H1 (cell line): ENCODE measurements at regions not wholly inside any gene's neighbourhood (a gene's known extent, or its start where the extent isn't known, plus 50 kb on each side); places are given as distances from the start of the nearest gene placed in this dataset.

Experiments
- CTCF ChIA-PET: fragments of 300-600 bp; sonication (Branson Sonifier 250); formaldehyde crosslinking; loops from one replicate; lab custom pipeline; 2021; ENCODE audit not compliant: partially characterized antibody; lab: Charles Lee
- POLR2A ChIA-PET: fragments of 300-600 bp; sonication (Branson Sonifier 250); formaldehyde crosslinking; loops from one replicate; lab custom pipeline; 2021; ENCODE audit warnings: inconsistent platforms; ENCODE audit not compliant: partially characterized antibody; lab: Charles Lee
- DNase-seq, 2 experiments: peaks; one replicate each; pipeline versions ENCODE4 v3.0.0 to v3.0.0-alpha.2; 2010 to 2022; ENCODE audit warnings: low spot score in 2 of 2, low read depth in 1 of 2, mixed read lengths in 1 of 2
- FAIRE-seq: peaks from 2 replicates; lab custom pipeline; 2011; peaks lifted over from hg19 to GRCh38; lab: Jason Lieb, UNC
- H2AFZ ChIP-seq: 2 replicates; pipeline ENCODE4 v1.8.1; 2012; ENCODE audit warnings: low read length, inconsistent platforms
- H2AK5ac ChIP-seq: 2 replicates; pipeline ENCODE4 v1.6.1; 2013; ENCODE audit warnings: low read depth, low read length
- H2BK120ac ChIP-seq: replicated peaks from 2 replicates; pipeline ENCODE3; 2013; ENCODE audit warnings: low read depth, low read length, inconsistent platforms
- H2BK12ac ChIP-seq: 2 replicates; pipeline ENCODE4 v1.6.1; 2013; ENCODE audit warnings: low read depth, low read length
- H2BK15ac ChIP-seq: 2 replicates; pipeline ENCODE4 v1.6.1; 2013; ENCODE audit warnings: low read length
- H2BK20ac ChIP-seq: 2 replicates; pipeline ENCODE4 v1.6.1; 2013; ENCODE audit warnings: low read length
- H2BK5ac ChIP-seq: 2 replicates; pipeline ENCODE4 v1.6.1; 2013; ENCODE audit warnings: low read depth, low read length
- H3K14ac ChIP-seq: 2 replicates; pipeline ENCODE4 v1.6.1; 2013; ENCODE audit warnings: inconsistent platforms; ENCODE audit not compliant: insufficient read length
- H3K18ac ChIP-seq: 2 replicates; pipeline ENCODE4 v1.6.1; 2013; ENCODE audit warnings: low read length; ENCODE audit errors: extremely low read depth
- H3K23ac ChIP-seq: 2 replicates; pipeline ENCODE4 v1.6.1; 2013; ENCODE audit warnings: inconsistent platforms; ENCODE audit not compliant: insufficient read length
- H3K23me2 ChIP-seq: 2 replicates; pipeline ENCODE4 v1.6.1; 2013; ENCODE audit warnings: low read depth, low read length
- H3K27ac ChIP-seq: 2 replicates; pipeline ENCODE4 v1.6.1; 2011; ENCODE audit warnings: low read depth, low read length, inconsistent platforms
- H3K27me3 ChIP-seq, 4 experiments: replicated peaks in 1 of 4; 1 replicate in 1 of 4; 2 replicates in 3 of 4; pipeline versions ENCODE4 v1.6.1 to v1.8.1; 2011 to 2013; ENCODE audit warnings: low read length in 3 of 4, mild to moderate bottlenecking in 3 of 4, inconsistent platforms in 2 of 4, mixed read lengths in 2 of 4, moderate library complexity in 1 of 4; ENCODE audit not compliant: control insufficient read depth in 3 of 4, insufficient read depth in 3 of 4; ENCODE audit errors: extremely low read depth in 1 of 4
- H3K36me3 ChIP-seq, 4 experiments: 2 replicates each; pipeline versions ENCODE4 v1.6.1 to v1.8.1; 2011 to 2013; ENCODE audit warnings: mild to moderate bottlenecking in 4 of 4, low read length in 3 of 4, moderate library complexity in 2 of 4, control low read depth in 1 of 4, inconsistent platforms in 1 of 4; ENCODE audit not compliant: insufficient read depth in 4 of 4, control insufficient read depth in 2 of 4
- H3K4ac ChIP-seq: replicated peaks from 2 replicates; pipeline ENCODE3; 2013; ENCODE audit warnings: low read length, low read depth, mixed read lengths, inconsistent platforms; ENCODE audit not compliant: insufficient read length
- H3K4me1 ChIP-seq, 4 experiments: replicated peaks in 1 of 4; 1 replicate in 1 of 4; 2 replicates in 3 of 4; pipeline versions ENCODE4 v1.6.1 to v1.8.1; 2011 to 2013; ENCODE audit warnings: low read length in 3 of 4, inconsistent platforms in 2 of 4, mixed read lengths in 1 of 4; ENCODE audit not compliant: insufficient read depth in 4 of 4, control insufficient read depth in 3 of 4
- H3K4me2 ChIP-seq, 2 experiments: 2 replicates each; pipeline versions ENCODE4 v1.6.1 to v1.8.1; 2011 to 2013; ENCODE audit warnings: low read depth in 2 of 2, low read length in 2 of 2, control low read depth in 1 of 2, inconsistent platforms in 1 of 2, mild to moderate bottlenecking in 1 of 2; ENCODE audit not compliant: insufficient read depth in 1 of 2
- H3K4me3 ChIP-seq, 4 experiments: fragments of 200-600, 300-600 bp in 1 of 4; sonication (generic), shearing (Covaris generic), sonication (Bioruptor Twin) in 1 of 4; 2 replicates each; pipeline versions ENCODE4 v1.5.1 to v1.8.1; 2011 to 2016; ENCODE audit warnings: low read length in 4 of 4, low read depth in 3 of 4, control low read depth in 2 of 4, inconsistent platforms in 2 of 4, mild to moderate bottlenecking in 2 of 4, mixed read lengths in 1 of 4, moderate library complexity in 1 of 4; ENCODE audit not compliant: insufficient read depth in 2 of 4; ENCODE audit errors: extremely low read depth in 1 of 4
- H3K56ac ChIP-seq: replicated peaks from 2 replicates; pipeline ENCODE3; 2013; ENCODE audit warnings: low read depth, mild to moderate bottlenecking, mixed read lengths, low read length, inconsistent platforms; ENCODE audit not compliant: insufficient read length
- H3K79me1 ChIP-seq: 2 replicates; pipeline ENCODE4 v1.6.1; 2013; ENCODE audit warnings: low read depth, low read length, control low read depth
- H3K79me2 ChIP-seq, 2 experiments: 2 replicates each; pipeline versions ENCODE4 v1.6.1 to v1.8.1; 2012 to 2013; ENCODE audit warnings: low read length in 2 of 2, mild to moderate bottlenecking in 2 of 2, inconsistent platforms in 1 of 2; ENCODE audit not compliant: insufficient read depth in 2 of 2, control insufficient read depth in 1 of 2
- H3K9ac ChIP-seq, 4 experiments: replicated peaks in 1 of 4; 1 replicate in 1 of 4; 2 replicates in 3 of 4; pipeline versions ENCODE4 v1.6.1 to v1.8.1; 2011 to 2013; ENCODE audit warnings: low read depth in 3 of 4, low read length in 3 of 4, control low read depth in 2 of 4, mild to moderate bottlenecking in 2 of 4, moderate library complexity in 2 of 4, inconsistent platforms in 1 of 4; ENCODE audit errors: extremely low read depth in 1 of 4
- H3K9me3 ChIP-seq, 2 experiments: 2 replicates each; pipeline versions ENCODE4 v1.6.1 to v1.8.1; 2012 to 2013; ENCODE audit warnings: mild to moderate bottlenecking in 2 of 2, moderate library complexity in 2 of 2, control low read depth in 1 of 2, inconsistent platforms in 1 of 2, low read depth in 1 of 2, low read length in 1 of 2, mixed read lengths in 1 of 2; ENCODE audit not compliant: insufficient read depth in 2 of 2
- H4K20me1 ChIP-seq, 2 experiments: replicated peaks in 1 of 2; 2 replicates each; pipeline versions ENCODE3 to v1.8.1; 2011 to 2013; ENCODE audit warnings: inconsistent platforms in 2 of 2, low read length in 2 of 2, mild to moderate bottlenecking in 1 of 2; ENCODE audit not compliant: insufficient read depth in 2 of 2, control insufficient read depth in 1 of 2
- H4K5ac ChIP-seq: 2 replicates; pipeline ENCODE4 v1.6.1; 2013; ENCODE audit warnings: low read length, low read depth, mixed read lengths, inconsistent platforms; ENCODE audit not compliant: insufficient read length
- H4K8ac ChIP-seq: 2 replicates; pipeline ENCODE4 v1.8.0; 2013; ENCODE audit warnings: mild to moderate bottlenecking, moderate library complexity, low read length, inconsistent platforms; ENCODE audit not compliant: insufficient read depth; ENCODE audit errors: extremely low read depth
- H4K91ac ChIP-seq: replicated peaks from 2 replicates; pipeline ENCODE3; 2013; ENCODE audit warnings: low read length, mixed read lengths, inconsistent platforms; ENCODE audit not compliant: insufficient read length
- BACH1 ChIP-seq: IDR thresholded peaks from 2 replicates; pipeline ENCODE4 v1.6.1; 2012; ENCODE audit warnings: low read length, improper control_type of control experiment
- EZH2 ChIP-seq: fragments of 200-600 bp; sonication (generic); IDR thresholded peaks from 2 replicates; pipeline ENCODE4 v1.7.1; 2012; ENCODE audit warnings: low read depth, mild to moderate bottlenecking, moderate library complexity, low read length, inconsistent platforms; ENCODE audit not compliant: severe bottlenecking
- FOSL1 ChIP-seq: IDR thresholded peaks from 2 replicates; pipeline ENCODE4 v1.6.1; 2011; ENCODE audit warnings: mild to moderate bottlenecking, low read depth, low read length, moderate library complexity; ENCODE audit not compliant: insufficient read depth
- JUN ChIP-seq: IDR thresholded peaks from 2 replicates; pipeline ENCODE4 v1.6.1; 2011; ENCODE audit warnings: low read depth, mild to moderate bottlenecking, improper control_type of control experiment, low read length
- JUND ChIP-seq: IDR thresholded peaks from 2 replicates; pipeline ENCODE4 v1.6.1; 2011; ENCODE audit warnings: mild to moderate bottlenecking, improper control_type of control experiment, low read length
- NRF1 ChIP-seq: IDR thresholded peaks from 2 replicates; pipeline ENCODE4 v1.6.1; 2011; ENCODE audit warnings: mild to moderate bottlenecking, low read depth, low read length, improper control_type of control experiment
- POLR2A ChIP-seq, 2 experiments: IDR thresholded peaks; 1 replicate in 1 of 2; 2 replicates in 1 of 2; pipeline ENCODE4 v1.6.1; 2011; ENCODE audit warnings: low read depth in 2 of 2, low read length in 2 of 2, mild to moderate bottlenecking in 2 of 2; ENCODE audit errors: control extremely low read depth in 1 of 2
- POLR2AphosphoS5 ChIP-seq: IDR thresholded peaks from 2 replicates; pipeline ENCODE4 v1.6.1; 2011; ENCODE audit warnings: low read depth, low read length
- POU5F1 ChIP-seq: IDR thresholded peaks from 2 replicates; pipeline ENCODE4 v1.6.1; 2011; ENCODE audit warnings: low read depth, mild to moderate bottlenecking, low read length, moderate library complexity
- RFX5 ChIP-seq: IDR thresholded peaks from 2 replicates; pipeline ENCODE4 v1.6.1; 2011; ENCODE audit warnings: low read depth, low read length, improper control_type of control experiment, borderline replicate concordance
- RNF2 ChIP-seq: fragments of 200-900, 300-1000 bp; sonication (generic); IDR thresholded peaks from 2 replicates; pipeline ENCODE4 v1.7.1; 2016; ENCODE audit warnings: borderline replicate concordance, low read depth, mild to moderate bottlenecking, antibody characterized with exemption, low read length; ENCODE audit not compliant: poor library complexity, severe bottlenecking; ENCODE audit errors: missing control alignments
- SAP30 ChIP-seq: fragments of 300-600 bp; sonication (generic); IDR thresholded peaks from 2 replicates; pipeline ENCODE4 v1.7.1; 2012; ENCODE audit warnings: low read length, moderate library complexity, mild to moderate bottlenecking, inconsistent platforms; ENCODE audit not compliant: insufficient read depth, insufficient replicate concordance
- TCF12 ChIP-seq: IDR thresholded peaks from 2 replicates; pipeline ENCODE4 v1.6.1; 2011; ENCODE audit warnings: low read depth, mild to moderate bottlenecking, low read length
- WGBS, 2 experiments: shearing (Covaris generic) in 1 of 2; methylation state at CpG; one replicate each; pipeline versions ENCODE4 v1.1.6 to v1.1.7; 2013 to 2015; ENCODE audit warnings: low lambda C conversion rate in 2 of 2, mixed read lengths in 2 of 2, inconsistent platforms in 1 of 2, low coverage in 1 of 2, missing lambda C conversion rate in 1 of 2; ENCODE audit not compliant: insufficient replicate concordance in 2 of 2, insufficient coverage in 1 of 2, insufficient read length in 1 of 2; ENCODE audit errors: extremely low coverage in 1 of 2, missing lambda C conversion rate in 1 of 2; 5-methylcytosine and 5-hydroxymethylcytosine counted together
- TF ChIP-seq, protein P1 (sequence below): IDR thresholded peaks from 2 replicates; pipeline ENCODE4 v1.6.1; 2012; ENCODE audit warnings: low read length, inconsistent platforms

DNA sequence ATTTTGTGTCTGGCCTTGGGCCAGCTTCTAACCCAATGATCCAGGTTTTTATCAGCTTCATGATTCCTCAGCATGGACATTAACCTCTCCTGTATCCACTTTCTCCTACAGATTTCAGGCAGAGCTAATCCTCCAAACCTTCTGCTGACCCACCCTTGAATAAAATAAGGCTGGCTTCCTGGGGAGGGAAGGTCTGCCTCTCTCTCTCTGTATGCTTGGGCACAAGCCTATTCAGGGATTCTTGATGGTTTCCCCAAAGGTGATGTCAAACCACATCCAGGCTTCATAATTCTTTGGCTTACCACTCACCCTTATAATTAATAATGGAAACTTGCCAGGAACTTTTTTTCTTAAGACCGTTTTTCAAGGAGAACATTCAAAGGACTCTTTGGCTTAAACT lies 240.1 kb downstream of the UTP18 start:
- Histone ChIP-seq H2BK20ac (no peak overlapping the region), H2AK5ac (no peak overlapping the region), H3K18ac (no peak overlapping the region), H3K79me2 (no peaks in the 10 kb centered on the region), H3K56ac (no peak overlapping the region), H3K36me3 (no peaks in the 10 kb centered on the region), H3K23me2 (no peaks in the 10 kb centered on the region), H3K9me3 (no peaks in the 10 kb centered on the region), H3K27me3 (no peaks in the 10 kb centered on the region), H4K8ac (no peak overlapping the region), H2BK5ac (no peak overlapping the region), H4K20me1 (no peaks in the 10 kb centered on the region), H4K5ac (no peak overlapping the region), H3K4me3 (no peak overlapping the region), H2BK15ac (no peak overlapping the region), H3K4me2 (no peak overlapping the region), H3K23ac (no peak overlapping the region), H4K91ac (no peak overlapping the region), H3K4ac (no peak overlapping the region), H3K27ac (no peak overlapping the region), H3K9ac (no peak overlapping the region), H3K79me1 (no peaks in the 10 kb centered on the region), H2BK120ac (no peak overlapping the region), H3K4me1 (no peaks in the 10 kb centered on the region; a peak in 1 of 7 replicates), H2AFZ (no peak overlapping the region), H2BK12ac (no peak overlapping the region), H3K14ac (no peak overlapping the region)
- ChIA-PET POLR2A (no interaction called here), CTCF (interaction anchor here (1.1 to 1.2 kb wide), 3 partner anchors 11 to 141 kb away, joined by 3 read pairs; no protein-coding TSS in a partner anchor)
- DNase-seq = no peak
- no peak for FAIRE-seq
- 76% methylated on average over 1 of the region's 1 CpG; no CpG with 5 or more reads in 1 of the 2 experiments for WGBS, 2 experiments
- TF ChIP-seq NRF1 = no peak
- TF ChIP-seq SAP30 = no peak
- TF ChIP-seq RNF2 = no peak
- TF ChIP-seq JUND = no peak
- TF ChIP-seq, protein P1, sequence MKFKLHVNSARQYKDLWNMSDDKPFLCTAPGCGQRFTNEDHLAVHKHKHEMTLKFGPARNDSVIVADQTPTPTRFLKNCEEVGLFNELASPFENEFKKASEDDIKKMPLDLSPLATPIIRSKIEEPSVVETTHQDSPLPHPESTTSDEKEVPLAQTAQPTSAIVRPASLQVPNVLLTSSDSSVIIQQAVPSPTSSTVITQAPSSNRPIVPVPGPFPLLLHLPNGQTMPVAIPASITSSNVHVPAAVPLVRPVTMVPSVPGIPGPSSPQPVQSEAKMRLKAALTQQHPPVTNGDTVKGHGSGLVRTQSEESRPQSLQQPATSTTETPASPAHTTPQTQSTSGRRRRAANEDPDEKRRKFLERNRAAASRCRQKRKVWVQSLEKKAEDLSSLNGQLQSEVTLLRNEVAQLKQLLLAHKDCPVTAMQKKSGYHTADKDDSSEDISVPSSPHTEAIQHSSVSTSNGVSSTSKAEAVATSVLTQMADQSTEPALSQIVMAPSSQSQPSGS = no peak
- no peak for TF ChIP-seq POLR2AphosphoS5
- no peak for TF ChIP-seq TCF12
- TF ChIP-seq JUN = no peak
- no peak for TF ChIP-seq BACH1
- no peak for TF ChIP-seq POU5F1
- no peak for TF ChIP-seq EZH2
- no peak for TF ChIP-seq FOSL1
- no peak for TF ChIP-seq POLR2A (IDR thresholded peaks at IDR 0.05; ENCODE audit: control extremely low read depth in 1 of 2, low read depth in 2 of 2, low read length in 2 of 2)
- no peak for TF ChIP-seq RFX5
